Activated CD4-positive, alpha-beta T cell treated with anti-CD3 and anti-CD28 coated beads for 48 hours (primary cell): ENCODE measurements at regions not wholly inside any gene's neighbourhood (a gene's known extent, or its start where the extent isn't known, plus 50 kb on each side); places are given as distances from the start of the nearest gene placed in this dataset.
"Not testable (repeated sequence)": the region's sequence is repeated elsewhere in the genome, so short reads cannot be mapped to it uniquely, and the experiment has no call there.

Experiments used
- DNase-seq: peaks from one replicate; pipeline ENCODE4 v3.0.0-alpha.2; 2020

GRCh38 chr21:9026729-9027416, 1494.5 kb upstream of the TPTE start:
- not testable (repeated sequence) for DNase-seq

GRCh38 chr21:9027417-9027800, 1494.0 kb upstream of the TPTE start:
- not testable (repeated sequence) for DNase-seq

GRCh38 chr21:9028624-9029431, 1492.6 kb upstream of the TPTE start:
- DNase-seq: not testable (repeated sequence)

- DNase-seq: not testable (repeated sequence)
Observed at GRCh38 chr21:9030141-9030665, 1491.2 kb upstream of the TPTE start.

- DNase-seq: not testable (repeated sequence)
Observed at GRCh38 chr21:9031482-9032374, 1489.7 kb upstream of the TPTE start.

GRCh38 chr21:9032547-9032946, 1488.8 kb upstream of the TPTE start:
- DNase-seq: not testable (repeated sequence)

- DNase-seq: not testable (repeated sequence)
Observed at GRCh38 chr21:9033295-9033694, 1488.1 kb upstream of the TPTE start.

GRCh38 chr21:9034491-9035200, 1486.7 kb upstream of the TPTE start:
- DNase-seq: not testable (repeated sequence)

GRCh38 chr21:9035225-9035624, 1486.2 kb upstream of the TPTE start:
- DNase-seq: not testable (repeated sequence)

GRCh38 chr21:9035970-9036369, 1485.4 kb upstream of the TPTE start:
- DNase-seq: not testable (repeated sequence)

GRCh38 chr21:9036966-9037587, 1484.3 kb upstream of the TPTE start:
- not testable (repeated sequence) for DNase-seq

GRCh38 chr21:9037588-9038544, 1483.5 kb upstream of the TPTE start:
- not testable (repeated sequence) for DNase-seq

GRCh38 chr21:9039520-9040365, 1481.6 kb upstream of the TPTE start:
- DNase-seq: not testable (repeated sequence)

GRCh38 chr21:9040406-9040805, 1481.0 kb upstream of the TPTE start:
- not testable (repeated sequence) for DNase-seq

GRCh38 chr21:9041175-9041948, 1480.0 kb upstream of the TPTE start:
- DNase-seq: not testable (repeated sequence)

GRCh38 chr21:9043089-9043488, 1478.3 kb upstream of the TPTE start:
- DNase-seq: not testable (repeated sequence)

- DNase-seq: not testable (repeated sequence)
Observed at GRCh38 chr21:9046870-9047269, 1474.5 kb upstream of the TPTE start.

GRCh38 chr21:9067515-9067914, 1453.9 kb upstream of the TPTE start:
- not testable (repeated sequence) for DNase-seq
